ENCODE measurements at regions not wholly inside any gene's neighbourhood (a gene's known extent, or its start where the extent isn't known, plus 50 kb on each side); places are given as distances from the start of the nearest gene placed in this dataset.

GRCh38 chr2:6418291-6418690 lies 447.4 kb downstream of the CMPK2 start:
- TF ChIP-seq CTCF (IDR thresholded peaks at IDR 0.05), result no peak
- DNase-seq (ENCODE audit: low spot score), result no peak
- Histone ChIP-seq H3K4me3 (no peak overlapping the region), H3K4me1 (no peaks in the 10 kb centered on the region), H3K27ac (no peak overlapping the region), H3K9me3 (no peaks in the 10 kb centered on the region), H3K36me3 (no peaks in the 10 kb centered on the region), H3K27me3 (no peaks in the 10 kb centered on the region)

- Histone ChIP-seq H3K27ac (no peak overlapping the region), H3K4me1 (no peaks in the 10 kb centered on the region), H3K27me3 (no peaks in the 10 kb centered on the region), H3K4me3 (no peak overlapping the region), H3K36me3 (no peaks in the 10 kb centered on the region), H3K9me3 (no peaks in the 10 kb centered on the region)
- no peak for TF ChIP-seq CTCF (IDR thresholded peaks at IDR 0.05)
- no peak for DNase-seq (ENCODE audit: low spot score)
These were observed 444.5 kb downstream of the CMPK2 start for GRCh38 chr2:6421138-6421730.

- H3K27me3 ChIP-seq, result no peaks in the 10 kb centered on the region
- no peaks in the 10 kb centered on the region for H3K36me3 ChIP-seq
- no peak overlapping the region for H3K27ac ChIP-seq
- TF ChIP-seq CTCF (IDR thresholded peaks at IDR 0.05), result no peak
- no peaks in the 10 kb centered on the region for H3K4me1 ChIP-seq
- no peak for DNase-seq (ENCODE audit: low spot score)
- no peak overlapping the region for H3K4me3 ChIP-seq
- H3K9me3 ChIP-seq, result no peaks in the 10 kb centered on the region
These were observed 443.8 kb downstream of the CMPK2 start for GRCh38 chr2:6421888-6422287.

GRCh38 chr2:6423157-6423556 lies 442.6 kb downstream of the CMPK2 start:
- no peaks in the 10 kb centered on the region for H3K36me3 ChIP-seq
- DNase-seq (ENCODE audit: low spot score), result no peak
- H3K9me3 ChIP-seq, result no peaks in the 10 kb centered on the region
- TF ChIP-seq CTCF (IDR thresholded peaks at IDR 0.05), result no peak
- no peak overlapping the region for H3K27ac ChIP-seq
- H3K27me3 ChIP-seq, result no peaks in the 10 kb centered on the region
- no peaks in the 10 kb centered on the region for H3K4me1 ChIP-seq
- H3K4me3 ChIP-seq, result no peak overlapping the region

- no peaks in the 10 kb centered on the region for H3K9me3 ChIP-seq
- no peak overlapping the region for H3K4me3 ChIP-seq
- H3K27ac ChIP-seq, result no peak overlapping the region
- no peaks in the 10 kb centered on the region for H3K36me3 ChIP-seq
- no peak for TF ChIP-seq CTCF (IDR thresholded peaks at IDR 0.05)
- no peak for DNase-seq (ENCODE audit: low spot score)
- no peaks in the 10 kb centered on the region for H3K27me3 ChIP-seq
- no peaks in the 10 kb centered on the region for H3K4me1 ChIP-seq
These were observed 441.8 kb downstream of the CMPK2 start for GRCh38 chr2:6423944-6424343.

- no peaks in the 10 kb centered on the region for H3K27me3 ChIP-seq
- TF ChIP-seq CTCF (IDR thresholded peaks at IDR 0.05), result no peak
- H3K36me3 ChIP-seq, result no peaks in the 10 kb centered on the region
- no peak for DNase-seq (ENCODE audit: low spot score)
- H3K9me3 ChIP-seq, result no peaks in the 10 kb centered on the region
- H3K4me3 ChIP-seq, result no peak overlapping the region
- H3K4me1 ChIP-seq, result no peaks in the 10 kb centered on the region
- H3K27ac ChIP-seq, result no peak overlapping the region
These were observed 440.7 kb downstream of the CMPK2 start for GRCh38 chr2:6425032-6425431.

Data from right atrium auricular region (tissue), 2 donors.